ENCODE measurements at regions not wholly inside any gene's neighbourhood (a gene's known extent, or its start where the extent isn't known, plus 50 kb on each side); places are given as distances from the start of the nearest gene placed in this dataset.
"Not testable (repeated sequence)": the region's sequence is repeated elsewhere in the genome, so short reads cannot be mapped to it uniquely, and the experiment has no call there.

DNA sequence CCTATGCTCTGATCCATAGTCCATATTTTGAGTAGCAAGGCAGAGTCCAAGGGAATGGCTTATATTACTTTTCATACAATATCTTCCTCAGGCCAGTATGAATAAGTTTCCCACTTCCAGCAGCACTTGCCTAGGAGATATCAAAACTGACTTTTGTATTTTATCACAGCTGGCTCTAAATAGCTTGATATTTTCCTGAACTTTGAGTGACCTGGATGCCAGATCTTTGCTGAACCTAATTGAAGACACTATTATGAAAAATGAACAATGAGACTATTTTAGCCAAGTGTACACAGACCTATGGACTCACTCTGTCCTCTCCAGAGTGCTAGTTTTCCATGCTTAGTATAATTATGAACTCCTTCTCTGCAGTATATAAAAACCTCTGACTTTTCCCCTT, 475.6 kb upstream of the PTGER4 start:
- Histone ChIP-seq H3K4me3 (ENCODE audit: low read depth, low read length) (no peak overlapping the region), H3K27me3 (ENCODE audit: control insufficient read depth, insufficient read depth, low read length) (no peaks in the 10 kb centered on the region), H3K36me3 (ENCODE audit: control insufficient read depth, insufficient read depth, low read length) (no peaks in the 10 kb centered on the region)
- DNase-seq (ENCODE audit: low read depth): no peak
- TF ChIP-seq, protein P1, sequence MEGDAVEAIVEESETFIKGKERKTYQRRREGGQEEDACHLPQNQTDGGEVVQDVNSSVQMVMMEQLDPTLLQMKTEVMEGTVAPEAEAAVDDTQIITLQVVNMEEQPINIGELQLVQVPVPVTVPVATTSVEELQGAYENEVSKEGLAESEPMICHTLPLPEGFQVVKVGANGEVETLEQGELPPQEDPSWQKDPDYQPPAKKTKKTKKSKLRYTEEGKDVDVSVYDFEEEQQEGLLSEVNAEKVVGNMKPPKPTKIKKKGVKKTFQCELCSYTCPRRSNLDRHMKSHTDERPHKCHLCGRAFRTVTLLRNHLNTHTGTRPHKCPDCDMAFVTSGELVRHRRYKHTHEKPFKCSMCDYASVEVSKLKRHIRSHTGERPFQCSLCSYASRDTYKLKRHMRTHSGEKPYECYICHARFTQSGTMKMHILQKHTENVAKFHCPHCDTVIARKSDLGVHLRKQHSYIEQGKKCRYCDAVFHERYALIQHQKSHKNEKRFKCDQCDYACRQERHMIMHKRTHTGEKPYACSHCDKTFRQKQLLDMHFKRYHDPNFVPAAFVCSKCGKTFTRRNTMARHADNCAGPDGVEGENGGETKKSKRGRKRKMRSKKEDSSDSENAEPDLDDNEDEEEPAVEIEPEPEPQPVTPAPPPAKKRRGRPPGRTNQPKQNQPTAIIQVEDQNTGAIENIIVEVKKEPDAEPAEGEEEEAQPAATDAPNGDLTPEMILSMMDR (IDR thresholded peaks at IDR 0.05; ENCODE audit: insufficient read depth, low read length, poor library complexity, severe bottlenecking): no peak

DNA sequence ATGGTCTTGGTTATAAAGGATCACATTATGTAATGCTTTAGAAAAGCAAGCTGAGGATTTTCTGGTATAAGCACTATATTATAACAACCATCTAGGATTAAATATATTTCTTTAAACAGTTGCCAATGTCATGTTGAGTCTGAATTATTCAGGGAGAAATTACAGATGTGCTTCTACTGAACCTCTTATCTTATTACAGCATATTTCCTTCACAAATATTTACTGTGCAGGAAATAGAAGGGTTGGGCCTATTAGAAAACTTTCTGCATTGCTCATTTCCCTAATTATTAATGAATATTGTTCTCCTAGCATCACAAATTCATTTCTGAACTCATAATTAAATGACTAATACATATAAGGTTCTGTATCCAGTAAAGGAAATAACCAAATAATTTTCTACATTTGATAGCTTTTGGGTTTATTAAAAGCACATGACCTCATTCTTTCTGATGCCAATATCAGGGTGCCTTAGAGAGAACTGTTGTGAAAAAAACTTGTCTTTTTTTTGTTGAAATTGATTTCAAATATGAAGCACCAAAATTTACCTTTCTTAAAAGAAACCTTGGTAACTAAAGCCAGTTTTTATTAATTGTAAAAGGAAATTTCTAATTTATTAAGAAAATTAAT, 476.8 kb upstream of the PTGER4 start:
- TF ChIP-seq, protein P1 (IDR thresholded peaks at IDR 0.05; ENCODE audit: insufficient read depth, low read length, poor library complexity, severe bottlenecking): no peak
- H3K27me3 ChIP-seq (ENCODE audit: control insufficient read depth, insufficient read depth, low read length): no peaks in the 10 kb centered on the region
- no peaks in the 10 kb centered on the region for H3K36me3 ChIP-seq (ENCODE audit: control insufficient read depth, insufficient read depth, low read length)
- no peak for DNase-seq (ENCODE audit: low read depth)
- no peak overlapping the region for H3K4me3 ChIP-seq (ENCODE audit: low read depth, low read length)

DNA sequence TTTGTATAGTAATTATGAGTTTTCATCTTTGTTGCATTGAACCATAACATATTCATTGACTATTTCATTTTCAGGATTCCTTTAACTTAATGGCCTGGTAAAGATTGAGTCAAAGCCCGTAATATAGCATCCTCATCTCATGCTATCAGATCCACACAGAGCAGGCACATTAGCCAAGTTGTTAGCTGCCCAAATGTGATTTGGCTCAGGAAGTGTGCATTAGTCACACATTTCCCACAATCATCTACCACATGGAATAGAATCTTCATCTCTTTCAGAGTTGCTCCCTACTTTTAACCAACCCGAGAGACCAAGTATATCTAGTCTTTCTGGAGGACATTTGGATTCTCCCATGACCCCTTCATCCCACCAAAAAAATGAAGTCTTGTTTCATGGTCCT, 481.0 kb upstream of the PTGER4 start:
- Histone ChIP-seq H3K36me3 (ENCODE audit: control insufficient read depth, insufficient read depth, low read length) (no peaks in the 10 kb centered on the region), H3K27me3 (ENCODE audit: control insufficient read depth, insufficient read depth, low read length) (no peaks in the 10 kb centered on the region), H3K4me3 (ENCODE audit: low read depth, low read length) (no peak overlapping the region)
- DNase-seq (ENCODE audit: low read depth): no peak
- TF ChIP-seq, protein P1 (IDR thresholded peaks at IDR 0.05; ENCODE audit: insufficient read depth, low read length, poor library complexity, severe bottlenecking): no peak

DNA sequence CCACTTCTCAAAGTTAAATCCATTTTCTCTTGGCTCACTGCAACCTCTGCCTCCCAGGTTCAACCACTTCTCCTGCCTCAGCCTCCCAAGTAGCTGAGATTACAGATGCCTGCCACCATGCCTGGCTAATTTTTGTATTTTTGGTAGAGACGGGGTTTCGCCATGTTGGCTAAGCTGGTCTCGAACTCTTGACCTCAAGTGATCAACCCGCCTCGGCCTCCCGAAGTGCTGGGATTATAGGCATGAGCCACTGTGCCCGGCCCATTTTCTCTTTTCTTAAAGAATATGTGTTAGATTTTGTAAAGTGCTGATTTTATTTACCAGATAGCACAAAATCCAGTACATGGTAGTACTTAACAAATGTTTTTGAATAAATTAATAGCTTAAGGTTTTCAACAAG, 484.1 kb upstream of the PTGER4 start:
- not testable (repeated sequence) for H3K4me3 ChIP-seq (ENCODE audit: low read depth, low read length); DNase-seq (ENCODE audit: low read depth)

DNA sequence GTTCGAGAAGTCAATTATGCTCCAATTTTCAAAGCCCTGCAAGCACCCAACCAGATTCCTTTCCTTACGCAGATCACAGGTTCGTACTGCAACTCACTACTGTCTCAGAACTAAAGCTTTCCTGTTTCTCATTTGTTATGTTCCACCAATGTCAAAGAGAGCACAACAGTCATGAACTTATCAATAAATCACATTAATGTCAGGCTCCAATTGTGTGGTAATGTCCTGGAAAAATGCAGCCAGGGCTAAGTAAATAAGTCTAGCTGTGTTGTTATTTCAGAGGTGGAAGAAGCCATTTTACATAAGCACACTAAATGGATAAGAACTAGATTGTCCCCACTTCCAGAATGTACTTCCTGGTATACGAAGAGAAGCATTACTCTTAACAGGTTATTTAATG, 488.6 kb upstream of the PTGER4 start:
- DNase-seq (ENCODE audit: low read depth): no peak
- Histone ChIP-seq H3K36me3 (ENCODE audit: control insufficient read depth, insufficient read depth, low read length) (no peaks in the 10 kb centered on the region), H3K27me3 (ENCODE audit: control insufficient read depth, insufficient read depth, low read length) (no peaks in the 10 kb centered on the region), H3K4me3 (ENCODE audit: low read depth, low read length) (no peak overlapping the region)
- TF ChIP-seq, protein P1 (IDR thresholded peaks at IDR 0.05; ENCODE audit: insufficient read depth, low read length, poor library complexity, severe bottlenecking): no peak

More for the DNA sequence above, 484.1 kb upstream of the PTGER4 start:
- H3K27me3 ChIP-seq (ENCODE audit: control insufficient read depth, insufficient read depth, low read length); H3K36me3 ChIP-seq (ENCODE audit: control insufficient read depth, insufficient read depth, low read length): not testable (repeated sequence)

DNA sequence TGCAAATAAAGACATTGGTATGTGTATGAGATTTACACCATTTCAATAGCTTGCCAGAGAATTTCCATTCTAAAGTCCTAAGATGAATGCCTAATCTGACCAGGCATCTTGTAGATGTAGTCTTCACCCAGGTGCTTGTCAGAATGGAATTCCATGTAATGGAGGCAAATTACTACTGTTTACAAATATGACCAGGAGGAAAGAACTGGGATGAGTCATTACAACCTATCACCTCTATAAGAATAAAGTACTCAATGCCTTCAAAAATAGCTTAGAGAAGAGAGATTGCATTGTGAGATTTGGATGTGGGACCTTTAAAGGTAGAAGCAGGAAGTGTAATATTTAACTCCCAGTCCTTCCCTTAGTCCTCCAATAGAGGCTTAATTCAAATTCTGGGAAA, 507.0 kb upstream of the PTGER4 start:
- Histone ChIP-seq H3K36me3 (ENCODE audit: control insufficient read depth, insufficient read depth, low read length) (no peaks in the 10 kb centered on the region), H3K27me3 (ENCODE audit: control insufficient read depth, insufficient read depth, low read length) (no peaks in the 10 kb centered on the region), H3K4me3 (ENCODE audit: low read depth, low read length) (no peak overlapping the region)
- DNase-seq (ENCODE audit: low read depth): no peak
- TF ChIP-seq, protein P1 (IDR thresholded peaks at IDR 0.05; ENCODE audit: insufficient read depth, low read length, poor library complexity, severe bottlenecking): no peak

Measured in kidney epithelial cell (primary cell).